GF-D8 (cell line): ENCODE measurements at regions not wholly inside any gene's neighbourhood (a gene's known extent, or its start where the extent isn't known, plus 50 kb on each side); places are given as distances from the start of the nearest gene placed in this dataset.
"Not testable (repeated sequence)": the region's sequence is repeated elsewhere in the genome, so short reads cannot be mapped to it uniquely, and the experiment has no call there.

Experiments
- DNase-seq: peaks from one replicate; lab custom pipeline; 2025; lab: John Stamatoyannopoulos, UW

- no peak for DNase-seq
Measured at GRCh38 chr10:9111976-9112375, 1057.5 kb downstream of the GATA3 start.

DNA sequence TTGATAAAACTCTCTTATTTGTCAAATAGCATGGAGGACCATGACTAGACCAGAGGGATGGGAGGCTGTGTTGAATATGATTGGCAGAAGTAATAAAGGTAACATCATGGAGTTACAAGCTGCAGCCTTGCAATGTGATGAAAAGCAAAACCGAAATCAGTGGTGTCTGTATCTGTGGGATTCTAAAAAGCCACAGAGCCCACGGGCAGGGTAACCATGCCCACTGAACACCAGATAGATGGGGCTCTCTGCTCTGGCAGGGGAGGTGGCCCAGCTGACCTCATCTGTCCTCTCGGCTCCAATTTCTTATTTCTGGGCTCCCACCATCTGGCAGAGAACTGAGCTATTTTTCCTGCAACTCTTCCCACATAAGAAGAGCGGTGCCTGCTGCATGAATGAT, 1072.2 kb downstream of the GATA3 start:
- no peak for DNase-seq

GRCh38 chr10:9137368-9137767, 1082.9 kb downstream of the GATA3 start:
- DNase-seq, result no peak

- not testable (repeated sequence) for DNase-seq
Measured at GRCh38 chr10:9138829-9139228, 1084.3 kb downstream of the GATA3 start.

- DNase-seq, result no peak
Measured at GRCh38 chr10:9140373-9140772, 1085.9 kb downstream of the GATA3 start.

DNA sequence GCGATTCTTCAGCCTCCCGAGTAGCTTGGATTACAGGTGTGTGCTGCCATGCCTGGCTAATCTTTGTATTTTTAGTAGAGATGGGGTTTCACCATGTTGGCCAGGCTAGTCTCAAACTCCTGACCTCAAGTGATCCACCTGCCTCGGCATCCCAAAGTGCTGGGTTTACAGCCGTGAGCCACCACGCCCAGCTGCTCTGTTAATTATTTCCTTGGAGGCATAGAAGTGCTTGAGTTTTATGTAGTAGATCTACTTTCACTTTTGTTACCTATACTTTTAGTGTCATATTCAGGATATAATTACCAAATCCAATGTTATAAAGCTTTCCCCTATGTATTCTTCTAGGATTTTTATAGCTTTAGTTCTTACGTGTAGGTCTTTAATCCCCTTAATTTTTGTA, 1093.0 kb downstream of the GATA3 start:
- DNase-seq, result no peak

GRCh38 chr10:9149134-9149533, 1094.6 kb downstream of the GATA3 start:
- no peak for DNase-seq

- DNase-seq, result not testable (repeated sequence)
Measured at GRCh38 chr10:9153057-9153456, 1098.6 kb downstream of the GATA3 start.

GRCh38 chr10:9157656-9158055, 1103.2 kb downstream of the GATA3 start:
- no peak for DNase-seq

DNA sequence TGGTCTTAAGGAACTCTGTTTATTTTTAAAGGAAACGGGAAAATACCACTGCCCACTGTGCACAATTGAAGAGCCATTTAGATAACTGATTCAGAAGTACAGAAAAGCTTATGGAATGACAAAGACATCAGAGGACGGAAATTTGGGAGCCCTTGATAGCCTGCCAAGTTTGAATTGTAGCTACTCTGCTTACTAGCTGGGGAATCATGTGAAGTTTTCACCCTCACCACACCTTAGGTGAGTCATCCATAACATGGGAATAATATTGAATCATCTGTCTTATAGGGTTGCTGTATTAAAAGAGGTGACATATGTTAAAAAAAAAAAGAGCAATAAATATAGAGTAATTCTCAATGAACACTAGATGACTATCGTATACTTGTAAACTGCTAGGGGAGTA, 1104.2 kb downstream of the GATA3 start:
- no peak for DNase-seq

DNA sequence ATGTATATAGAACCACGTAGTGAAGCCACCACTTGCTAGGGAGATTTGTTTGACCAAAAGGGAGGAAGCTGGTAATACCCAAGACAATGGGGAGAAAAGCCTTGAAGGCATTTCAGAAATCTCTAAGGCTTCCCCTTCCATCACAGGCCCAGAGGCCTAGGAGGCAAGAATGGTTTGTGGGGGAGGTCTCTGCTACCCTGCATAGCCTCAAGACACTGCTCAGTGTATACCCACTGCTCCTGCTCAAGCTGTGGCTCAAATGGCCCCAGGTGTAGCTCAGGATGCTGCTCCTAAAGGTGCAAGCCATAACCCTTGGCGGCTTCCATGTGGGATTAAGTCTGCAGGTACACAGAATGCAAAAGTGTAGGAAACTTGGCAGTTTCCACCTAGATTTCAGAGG, 1105.8 kb downstream of the GATA3 start:
- DNase-seq, result no peak

GRCh38 chr10:9163699-9164098, 1109.2 kb downstream of the GATA3 start:
- DNase-seq, result no peak

GRCh38 chr10:9166770-9167169, 1112.3 kb downstream of the GATA3 start:
- no peak for DNase-seq

DNA sequence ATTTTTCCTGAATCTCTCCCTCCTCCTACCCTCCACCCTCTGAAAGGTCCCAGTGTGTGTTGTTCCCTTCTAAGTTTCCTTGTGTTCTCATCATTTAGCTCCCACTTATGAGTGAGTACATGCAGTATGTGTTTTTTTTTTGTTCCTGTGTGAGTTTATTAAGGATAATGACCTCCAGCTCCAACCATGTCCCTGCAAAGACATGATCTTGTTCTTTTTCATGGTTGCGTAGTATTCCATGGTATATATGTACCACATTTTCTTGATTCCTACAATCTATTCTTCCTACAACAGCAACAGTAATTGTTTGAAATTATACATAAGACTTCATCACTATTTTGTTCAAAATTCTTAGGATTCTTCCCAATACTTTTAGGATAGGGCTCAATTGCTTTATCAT, 1117.8 kb downstream of the GATA3 start:
- DNase-seq, result no peak

GRCh38 chr10:9175200-9175599, 1120.7 kb downstream of the GATA3 start:
- DNase-seq, result no peak

DNA sequence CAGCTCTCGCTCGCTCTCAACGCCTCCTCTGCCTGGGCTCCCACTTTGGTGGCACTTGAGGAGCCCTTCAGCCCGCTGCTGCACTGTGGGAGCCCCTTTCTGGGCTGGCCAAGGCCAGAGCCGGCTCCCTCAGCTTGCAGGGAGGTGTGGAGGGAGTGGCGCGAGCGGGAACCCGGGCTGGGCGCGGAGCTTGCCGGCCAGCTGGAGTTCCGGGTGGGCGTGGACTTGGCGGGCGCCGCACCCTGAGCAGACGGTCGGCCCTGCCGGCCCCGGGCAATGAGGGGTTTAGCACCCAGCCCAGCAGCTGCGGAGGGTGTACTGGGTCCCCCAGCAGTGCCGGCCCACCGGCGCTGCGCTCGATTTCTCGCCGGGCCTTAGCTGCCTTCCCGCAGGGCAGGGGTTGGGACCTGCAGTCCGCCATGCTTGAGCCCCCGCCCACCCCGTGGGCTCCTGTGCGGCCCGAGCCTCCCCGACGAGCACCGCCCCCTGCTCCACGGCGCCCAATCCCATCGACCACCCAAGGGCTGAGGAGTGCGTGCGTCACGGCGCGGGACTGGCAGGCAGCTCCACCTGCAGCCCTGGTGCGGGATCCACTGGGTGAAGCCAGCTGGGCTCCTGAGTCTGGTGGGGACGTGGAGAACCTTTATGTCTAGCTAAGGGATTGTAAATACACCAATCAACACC, 1128.9 kb downstream of the GATA3 start:
- DNase-seq, result not testable (repeated sequence)

GRCh38 chr10:9188022-9188810, 1133.7 kb downstream of the GATA3 start:
- no peak for DNase-seq

DNA sequence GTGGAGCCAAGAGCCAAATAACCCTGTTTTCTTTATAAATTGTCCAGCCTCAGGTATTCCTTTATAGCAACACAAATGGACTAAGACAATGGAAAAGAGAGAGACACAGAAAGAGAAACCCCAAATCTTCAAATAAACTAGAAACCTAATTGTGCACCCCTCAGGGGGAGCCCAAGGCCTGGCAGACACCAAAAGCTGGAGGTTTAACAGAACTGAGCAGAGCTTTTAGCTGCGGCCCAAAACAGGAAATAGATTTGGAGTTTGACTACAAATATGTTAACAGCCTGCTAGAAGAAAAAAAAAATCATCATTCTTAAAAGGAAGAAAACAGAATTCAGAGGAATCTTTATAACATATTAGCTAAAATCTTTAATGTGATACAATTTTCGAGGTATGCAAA, 1135.0 kb downstream of the GATA3 start:
- DNase-seq, result no peak

GRCh38 chr10:9193120-9193519, 1138.6 kb downstream of the GATA3 start:
- no peak for DNase-seq

DNA sequence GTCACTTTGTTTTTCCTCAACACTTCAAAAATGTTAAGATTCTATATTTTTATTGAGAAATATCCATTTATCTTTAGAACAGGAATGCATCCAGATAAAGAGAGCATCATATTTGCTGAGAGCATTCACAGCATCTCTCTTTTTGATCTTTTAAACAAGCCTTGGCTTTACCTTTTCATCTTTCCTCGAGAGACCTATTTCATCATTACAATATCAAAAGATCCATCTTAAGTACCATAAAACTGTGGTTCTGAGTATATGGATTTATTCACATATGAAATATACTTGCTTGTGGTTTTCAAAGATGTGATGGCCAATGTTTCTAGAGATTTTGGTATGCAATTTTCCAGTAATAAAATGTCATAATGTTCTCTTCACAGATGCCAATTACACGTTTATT, 1140.9 kb downstream of the GATA3 start:
- DNase-seq, result no peak

- DNase-seq, result no peak
Measured at GRCh38 chr10:9198611-9199010, 1144.1 kb downstream of the GATA3 start.

- DNase-seq, result no peak
Measured at GRCh38 chr10:9205558-9205957, 1151.1 kb downstream of the GATA3 start.

- DNase-seq, result no peak
Measured at GRCh38 chr10:9209105-9209798, 1154.8 kb downstream of the GATA3 start.
